SH-SY5Y (cell line): ENCODE measurements at regions not wholly inside any gene's neighbourhood (a gene's known extent, or its start where the extent isn't known, plus 50 kb on each side); places are given as distances from the start of the nearest gene placed in this dataset.

Experiments
- GATA2 ChIP-seq: IDR thresholded peaks from 2 replicates; pipeline ENCODE4 v1.6.1; 2011; ENCODE audit warnings: mild to moderate bottlenecking, low read depth, low read length
- GATA3 ChIP-seq: IDR thresholded peaks from 2 replicates; pipeline ENCODE4 v1.6.1; 2011; ENCODE audit warnings: low read depth, mild to moderate bottlenecking, low read length, moderate library complexity

DNA sequence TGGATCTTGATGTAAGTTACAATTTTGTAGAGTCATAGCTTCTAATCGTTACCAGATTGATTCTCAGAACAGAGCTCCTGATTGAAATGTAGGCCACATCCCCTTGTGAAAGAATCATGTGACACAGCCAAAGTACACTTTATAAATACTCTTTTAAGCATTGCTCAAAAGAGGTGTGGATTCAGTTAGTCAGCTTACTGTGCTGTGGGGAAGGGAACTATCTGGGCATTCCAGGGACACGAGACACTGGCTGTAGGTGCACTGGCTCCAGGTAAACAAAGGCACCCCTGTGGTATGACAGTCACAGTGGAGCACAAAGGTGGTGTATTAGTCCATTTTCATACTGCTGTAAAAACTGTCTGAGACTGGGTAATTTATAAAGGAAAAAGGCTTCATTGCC lies 222.8 kb downstream of the LIG4 start:
- TF ChIP-seq GATA2 (no peak), GATA3 (no peak)
